Left hindlimb (tissue), 1 donor: ENCODE measurements at regions not wholly inside any gene's neighbourhood (a gene's known extent, or its start where the extent isn't known, plus 50 kb on each side); places are given as distances from the start of the nearest gene placed in this dataset.
"Not testable (repeated sequence)": the region's sequence is repeated elsewhere in the genome, so short reads cannot be mapped to it uniquely, and the experiment has no call there.

Source experiments
- DNase-seq: peaks from one replicate; pipeline ENCODE4 v3.0.0-alpha.2; 2018

DNA sequence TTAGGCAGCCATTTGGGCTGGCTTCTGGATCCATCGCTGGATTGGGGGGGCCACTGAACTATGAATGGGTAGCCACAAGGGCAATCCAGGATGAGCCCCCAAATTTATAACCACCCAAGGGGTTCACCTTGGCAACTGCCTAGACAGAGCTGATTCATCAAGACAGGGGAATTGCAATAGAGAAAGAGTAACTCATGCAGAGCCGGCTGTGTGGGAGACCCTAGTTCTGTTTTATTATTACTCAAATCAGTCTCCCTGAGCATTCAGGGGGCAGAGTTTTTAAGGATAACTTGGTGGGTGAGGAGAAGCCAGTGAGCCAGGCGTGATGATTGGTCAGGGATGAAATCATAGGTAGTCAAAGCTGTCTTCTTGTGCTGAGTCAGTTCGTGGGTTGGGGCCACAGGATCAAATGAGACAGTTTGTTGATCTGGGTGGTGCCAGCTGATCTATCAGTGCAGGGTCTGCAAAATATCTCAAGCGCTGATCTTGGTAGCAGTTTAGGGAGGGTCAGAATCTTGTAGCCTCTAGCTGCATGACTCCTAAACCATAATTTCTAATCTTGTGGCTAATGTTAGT, 57.9 kb downstream of the DNAJB9 start:
- DNase-seq: no peak

DNA sequence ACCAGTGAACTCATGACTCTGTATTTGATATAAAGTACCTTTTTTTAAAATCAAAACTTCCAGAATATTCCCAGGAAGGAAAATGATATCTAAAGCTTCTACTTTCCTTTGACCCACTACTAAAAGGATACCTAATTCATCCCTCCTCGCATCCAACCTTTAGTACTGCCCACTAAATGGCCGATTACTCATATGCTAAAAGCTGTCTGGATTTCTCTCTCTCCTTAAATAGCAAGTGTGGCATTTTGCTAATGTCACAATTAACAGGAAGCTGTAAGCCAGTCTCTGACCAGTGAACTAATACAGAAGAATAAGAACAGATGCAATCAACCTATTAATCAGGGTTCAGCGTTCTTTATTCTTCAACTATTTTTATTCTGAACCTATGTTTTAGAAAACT, 59.0 kb downstream of the DNAJB9 start:
- DNase-seq: no peak

DNA sequence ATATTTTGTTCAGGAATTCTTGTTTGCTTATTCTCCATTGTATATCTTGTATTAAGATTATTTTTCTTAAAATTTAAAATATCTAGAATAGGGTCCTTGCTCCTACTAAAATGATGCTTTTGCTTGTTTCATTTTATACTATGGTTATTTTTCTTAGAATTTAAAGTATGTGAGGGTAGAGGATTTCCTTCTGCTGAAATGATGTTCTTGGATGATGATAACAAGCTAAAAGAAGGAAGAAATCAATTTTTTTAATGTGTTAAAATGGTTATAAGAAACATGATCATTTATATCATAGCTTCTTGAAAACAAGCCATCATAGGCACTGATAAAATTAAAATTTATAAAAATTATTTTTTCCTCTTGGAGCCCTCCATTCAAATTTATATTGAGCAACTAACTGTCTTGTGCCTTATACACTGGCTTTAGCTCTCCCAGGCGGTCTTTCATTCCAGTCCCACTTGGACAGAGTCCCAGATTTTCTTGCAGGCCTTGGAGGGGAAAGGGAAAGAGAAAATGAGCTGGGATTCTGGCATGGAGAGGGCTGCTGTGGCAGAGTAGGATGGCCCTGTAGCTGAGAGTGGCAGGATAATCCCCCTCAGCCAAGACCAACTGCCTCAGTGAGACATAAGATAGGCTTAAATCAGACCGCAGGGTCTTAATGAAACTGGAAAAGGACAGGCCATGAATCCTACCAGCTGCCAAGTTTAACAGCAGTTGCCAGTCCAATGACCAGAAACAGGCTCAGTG, 60.2 kb downstream of the DNAJB9 start:
- peak; percentile 43 for DNase-seq

DNA sequence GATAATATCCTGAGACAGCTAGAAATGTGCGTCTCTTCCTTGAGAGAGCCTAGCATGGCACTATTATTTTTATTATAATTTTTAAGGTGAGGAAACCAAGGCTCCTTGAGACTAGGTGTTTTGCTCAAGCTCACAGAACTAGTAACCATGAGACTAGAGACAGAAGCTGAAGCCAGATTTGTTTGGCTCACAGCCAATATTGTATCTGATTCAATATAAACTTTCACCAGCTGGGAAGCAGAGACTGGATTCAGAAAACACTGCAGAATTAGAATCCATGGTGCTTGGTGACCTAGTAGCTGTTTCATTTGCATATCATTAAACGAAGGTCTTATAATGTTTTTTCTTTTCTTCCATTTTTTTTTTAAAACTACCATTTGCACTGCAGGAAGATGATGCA, 64.4 kb downstream of the DNAJB9 start:
- no peak for DNase-seq

DNA sequence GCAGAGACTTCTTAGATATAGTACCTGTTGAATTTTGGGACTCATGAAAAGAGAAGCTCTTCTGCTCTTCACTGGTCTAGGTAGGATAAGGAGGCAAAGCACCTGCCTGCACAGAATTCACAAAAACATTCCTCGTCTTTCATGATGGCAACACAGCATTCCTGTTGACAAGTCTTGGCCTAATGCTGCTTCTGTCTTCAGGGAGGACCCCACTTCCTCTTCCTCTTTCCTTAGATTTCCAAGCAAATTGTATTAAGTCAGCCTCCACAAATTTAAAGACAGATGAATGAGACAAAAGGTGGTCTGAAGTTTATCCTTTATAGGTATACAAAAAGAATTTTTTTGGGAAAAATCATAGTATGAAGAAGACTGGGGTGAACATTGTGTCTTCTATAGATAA, 64.9 kb downstream of the DNAJB9 start:
- no peak for DNase-seq

DNA sequence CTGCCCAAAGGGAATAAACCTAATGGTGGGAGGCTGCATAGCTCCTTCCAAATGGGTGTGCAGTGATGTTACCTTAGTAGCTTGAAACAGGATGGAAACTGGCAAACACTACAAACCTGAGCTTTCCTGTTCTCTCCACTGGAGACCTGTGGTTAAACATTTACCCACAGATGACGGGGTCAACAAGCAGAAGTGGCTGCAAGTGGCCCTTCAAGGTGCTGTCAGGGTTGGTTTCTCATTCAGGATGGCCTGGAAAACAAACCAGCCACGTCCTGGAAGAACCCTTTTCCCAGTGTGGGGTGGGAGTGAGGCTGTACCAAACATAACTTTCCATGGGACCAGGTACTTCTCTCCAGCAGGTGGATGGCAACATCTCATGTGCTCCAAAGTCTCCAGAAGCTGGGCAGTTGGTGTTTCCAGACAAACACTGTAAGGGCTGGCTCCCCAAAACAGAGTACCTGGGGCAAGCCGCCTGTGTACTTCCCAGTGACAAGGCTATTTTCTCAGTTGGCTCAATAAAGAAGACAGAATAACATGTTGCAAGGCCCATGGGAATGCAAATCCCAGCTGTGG, 67.5 kb downstream of the DNAJB9 start:
- DNase-seq: no peak

DNA sequence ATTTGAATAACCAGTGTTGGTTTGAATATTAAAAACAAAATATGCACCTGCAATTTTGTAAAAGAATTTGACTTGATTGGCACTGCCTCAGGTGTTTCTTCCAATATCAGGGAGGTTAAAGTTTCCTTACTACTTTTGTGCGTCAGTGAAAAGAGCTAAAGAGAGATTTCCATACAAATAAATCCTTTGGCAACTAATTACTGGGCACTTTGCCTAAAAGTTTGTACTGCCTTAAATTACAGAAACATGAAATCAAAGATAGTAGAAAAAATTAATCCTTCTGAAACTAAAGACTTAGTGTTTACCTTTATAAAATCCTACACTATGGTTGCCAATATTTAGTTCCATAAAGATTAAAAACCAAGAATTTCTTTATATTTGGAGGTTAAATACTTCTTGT, 72.5 kb downstream of the DNAJB9 start:
- no peak for DNase-seq

DNA sequence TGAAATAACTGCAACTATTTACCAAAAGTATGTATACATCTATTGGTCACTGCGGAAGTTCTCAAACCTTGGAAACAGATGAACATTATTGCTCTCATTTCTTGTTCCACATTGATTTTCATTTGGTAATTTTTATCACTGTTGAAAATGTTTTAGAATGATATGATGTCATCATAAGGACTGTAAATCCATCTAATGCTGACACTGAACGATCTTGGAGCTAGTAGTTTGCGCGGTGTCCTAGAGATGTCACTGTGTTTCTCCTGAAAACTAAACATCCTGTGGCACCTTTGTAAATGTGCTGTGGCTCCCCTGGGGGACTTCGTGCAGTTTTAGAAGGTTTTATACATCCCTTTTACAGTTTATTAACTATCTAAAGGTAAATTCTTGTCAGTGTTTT, 73.5 kb downstream of the DNAJB9 start:
- DNase-seq: no peak

DNA sequence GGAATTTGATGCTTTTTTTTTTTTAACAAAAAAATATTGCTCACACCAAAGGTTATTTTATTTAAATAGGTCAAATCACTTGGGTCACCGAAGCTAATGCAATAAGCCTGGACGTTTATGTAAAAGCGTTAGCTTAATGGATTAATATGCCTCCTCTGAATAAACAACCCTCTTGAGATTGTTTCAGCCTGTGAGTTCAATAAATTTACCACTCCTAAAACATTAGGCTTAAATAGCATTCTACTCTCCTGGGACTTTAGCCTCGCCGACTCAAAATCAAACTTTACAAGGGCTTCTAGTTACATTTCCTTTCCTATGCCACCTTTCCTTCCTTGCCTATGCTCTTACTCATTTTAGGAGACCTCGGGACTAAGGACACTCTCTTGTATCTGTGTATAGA, 79.3 kb downstream of the DNAJB9 start:
- no peak for DNase-seq

DNA sequence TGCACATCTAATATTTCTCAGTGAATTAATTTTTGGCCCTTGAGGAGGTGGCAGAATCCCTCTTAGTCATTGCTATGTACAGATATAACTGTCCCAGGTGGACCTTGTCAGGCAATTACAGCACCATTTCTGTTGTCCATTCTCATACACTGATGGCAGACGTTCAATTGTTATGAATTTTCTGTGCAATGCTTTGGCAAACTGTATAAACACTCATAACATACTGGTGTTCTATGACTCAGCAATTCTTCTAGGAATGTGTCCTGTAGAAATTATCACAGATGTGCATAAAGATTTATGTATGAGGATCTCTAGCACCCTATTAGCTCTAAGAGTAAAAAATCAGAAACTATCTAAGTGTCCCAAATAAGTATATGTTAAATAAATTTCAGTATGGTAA, 80.8 kb downstream of the DNAJB9 start:
- no peak for DNase-seq

DNA sequence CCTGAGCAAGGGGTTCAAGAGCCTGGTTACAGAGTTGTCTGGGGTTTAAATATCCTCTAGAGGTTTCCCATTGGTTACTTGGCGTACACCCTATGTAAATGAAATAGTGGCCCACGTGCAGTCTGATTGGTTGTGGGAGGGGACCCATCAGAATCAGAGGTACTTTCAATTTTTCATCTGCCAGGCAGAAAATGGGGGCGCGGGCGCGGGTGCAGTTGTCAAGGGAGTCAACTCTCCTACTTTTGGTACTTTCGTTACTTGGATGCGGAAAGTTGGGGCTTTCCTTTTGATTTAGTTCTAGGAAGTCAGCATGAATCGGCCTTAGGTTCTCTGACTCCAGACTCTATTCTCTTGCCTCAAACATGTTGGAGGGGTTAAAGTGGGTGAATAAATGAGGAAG, 83.2 kb downstream of the DNAJB9 start:
- no peak for DNase-seq

DNA sequence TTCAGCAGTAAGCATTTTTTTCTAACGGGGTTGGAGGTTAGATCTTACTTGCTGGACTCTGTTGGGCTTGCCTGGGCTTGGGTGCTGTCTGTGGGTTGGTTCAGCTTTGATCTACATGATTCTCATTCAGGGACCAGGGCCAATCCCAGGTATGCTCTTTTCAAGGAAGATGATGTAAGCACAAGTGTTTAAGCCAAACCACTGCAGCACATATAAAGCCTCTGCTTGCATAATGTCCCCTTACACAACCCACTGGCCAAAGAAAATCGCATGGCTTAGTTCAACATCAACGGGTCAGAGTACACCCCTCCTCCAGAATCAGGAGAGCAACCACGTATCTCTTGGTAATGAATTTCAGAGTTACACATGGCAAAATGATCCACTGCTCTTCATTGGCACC, 83.9 kb downstream of the DNAJB9 start:
- DNase-seq: no peak

DNA sequence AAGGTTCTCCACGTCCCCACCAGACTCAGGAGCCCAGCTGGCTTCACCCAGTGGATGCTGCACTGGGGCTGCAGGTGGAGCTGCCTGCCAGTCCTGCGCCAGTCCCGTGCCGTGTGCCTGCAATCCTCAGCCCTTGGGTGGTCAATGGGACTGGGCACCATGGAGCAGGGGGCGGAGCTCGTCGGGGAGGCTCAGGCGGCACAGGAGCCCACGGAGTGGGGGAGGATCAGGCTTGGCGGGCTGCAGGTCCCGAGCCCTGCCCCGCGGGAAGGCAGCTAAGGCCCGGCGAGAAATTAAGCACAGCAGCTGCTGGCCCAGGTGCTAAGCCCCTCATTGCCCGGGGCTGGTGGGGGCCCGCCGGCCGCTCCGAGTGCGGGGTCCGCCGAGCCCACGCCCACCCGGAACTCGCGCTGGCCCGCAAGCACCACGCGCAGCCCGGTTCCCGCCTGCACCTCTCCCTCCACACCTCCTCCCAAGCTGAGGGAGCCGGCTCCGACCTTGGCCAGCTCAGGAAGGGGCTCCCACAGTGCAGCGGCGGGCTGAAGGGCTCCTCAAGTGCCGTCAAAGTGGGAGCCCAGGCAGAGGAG, 87.6 kb downstream of the DNAJB9 start:
- not testable (repeated sequence) for DNase-seq

DNA sequence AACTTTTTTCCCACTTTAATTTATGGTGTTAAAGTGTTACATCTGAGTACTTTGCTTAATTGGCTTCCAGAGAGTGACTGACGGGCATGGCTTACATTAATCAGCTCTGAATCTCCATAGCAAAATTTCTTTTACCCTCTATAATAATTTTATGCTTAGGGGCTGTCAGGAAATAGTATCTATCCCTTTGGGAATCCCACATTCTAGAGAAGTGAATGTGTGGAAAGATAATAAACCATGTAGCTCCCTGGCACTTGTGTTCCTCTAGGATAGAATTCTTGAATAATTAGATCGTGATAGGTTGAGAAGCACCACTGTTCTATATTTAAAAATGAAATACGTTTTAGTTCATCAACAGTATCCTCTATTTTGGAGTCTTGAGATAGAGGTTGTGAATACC, 89.6 kb downstream of the DNAJB9 start:
- DNase-seq: no peak

DNA sequence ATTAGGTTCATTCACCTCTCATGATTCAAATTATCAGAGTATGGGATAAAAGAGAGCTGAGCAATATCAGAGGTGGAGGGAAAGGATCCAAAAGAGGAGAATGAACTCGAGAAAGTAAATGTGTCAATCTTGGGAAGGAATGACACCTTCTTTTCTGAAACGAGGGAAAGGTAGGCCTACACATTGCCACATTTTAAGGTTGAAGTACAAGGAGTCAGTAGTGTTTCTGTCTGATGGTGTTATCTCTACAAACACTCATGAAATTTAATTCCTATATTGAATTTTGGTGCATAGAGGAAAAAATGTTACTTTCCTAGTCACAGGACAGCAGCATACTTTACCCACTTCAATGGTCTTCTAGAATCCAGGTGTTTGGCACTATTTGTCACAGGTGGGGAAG, 90.2 kb downstream of the DNAJB9 start:
- DNase-seq: no peak

DNA sequence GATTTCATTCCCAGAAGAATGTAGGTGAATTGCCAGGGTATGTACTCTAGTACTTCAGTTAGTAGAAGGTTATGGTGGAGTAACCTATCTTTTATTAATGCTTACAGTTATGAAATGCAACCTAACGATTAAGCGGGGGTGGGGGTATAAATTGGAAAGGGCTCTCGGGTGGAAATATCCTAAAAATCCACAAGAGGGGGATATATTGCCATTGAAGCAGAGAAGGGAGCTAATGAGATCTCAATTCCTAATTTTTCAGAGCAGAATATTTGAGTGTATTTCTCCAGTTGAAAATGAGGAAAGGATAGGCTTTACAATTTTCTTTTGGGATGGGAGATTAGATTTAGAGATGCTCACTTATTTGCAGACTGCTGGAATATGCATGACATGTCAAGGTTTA, 90.8 kb downstream of the DNAJB9 start:
- DNase-seq: no peak

DNA sequence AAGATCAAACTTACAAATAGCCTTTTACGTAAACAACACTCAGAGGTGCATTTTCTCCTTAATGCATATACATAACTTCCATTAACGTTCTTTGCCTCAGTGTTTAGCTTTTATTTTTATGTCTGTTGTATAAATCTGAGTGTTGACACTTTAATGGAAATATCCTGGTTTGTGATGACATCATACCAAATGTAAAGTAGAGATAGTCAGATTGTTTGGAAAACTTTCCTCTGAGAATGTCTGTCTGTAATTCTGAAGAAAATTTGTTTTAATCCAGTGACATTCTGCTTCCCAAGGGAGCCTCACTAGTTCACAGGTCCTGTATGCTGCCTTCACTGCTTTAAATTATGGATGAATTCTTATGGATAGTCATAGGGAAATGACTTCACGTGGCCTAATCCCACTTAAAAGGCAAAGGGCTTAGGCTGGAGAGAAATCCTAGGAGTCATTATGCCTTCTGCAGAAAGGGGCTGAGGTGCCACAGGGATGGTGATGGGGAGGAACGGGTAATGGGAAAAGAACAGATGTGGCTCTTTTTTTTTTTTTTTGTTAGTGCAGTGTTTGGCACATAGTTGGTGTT, 93.2 kb downstream of the DNAJB9 start:
- DNase-seq: no peak

DNA sequence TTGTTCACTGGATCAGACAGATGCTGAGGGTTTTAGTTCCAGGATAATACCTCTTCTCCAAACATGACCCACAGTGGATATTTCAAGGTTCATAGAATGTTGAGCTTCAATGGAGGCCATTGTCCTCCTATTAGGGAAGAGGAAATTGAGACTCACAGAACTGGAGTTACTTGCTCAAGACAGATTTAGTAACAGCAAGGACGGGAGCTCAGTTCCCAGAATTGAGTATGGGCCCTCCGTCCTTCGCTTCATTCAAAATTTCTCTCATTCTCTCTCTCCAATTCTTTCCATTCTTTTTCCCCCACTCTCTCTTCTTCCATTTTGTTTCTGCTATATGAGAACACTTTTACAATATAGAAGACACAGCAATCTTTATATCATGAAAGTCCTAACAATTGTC, 94.0 kb downstream of the DNAJB9 start:
- DNase-seq: no peak

DNA sequence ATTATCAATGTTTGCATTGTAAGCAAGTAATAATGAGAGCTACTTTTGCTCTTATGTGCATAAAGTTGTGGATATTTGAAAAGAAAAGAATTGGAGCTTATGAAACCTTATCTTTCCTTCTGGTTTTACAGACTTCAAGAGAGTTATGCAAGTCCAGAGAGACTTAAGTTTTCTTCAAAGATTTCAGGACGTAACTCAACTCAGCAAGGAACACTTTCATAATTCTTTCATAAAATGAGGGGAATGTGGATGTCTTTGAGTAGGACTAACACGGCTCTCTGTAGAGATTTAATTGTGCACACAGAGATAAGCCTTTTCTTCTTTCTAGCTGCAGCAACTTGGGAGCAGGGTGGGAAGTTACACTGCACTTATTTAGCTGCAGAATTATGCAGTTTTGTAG, 97.5 kb downstream of the DNAJB9 start:
- DNase-seq: no peak

DNA sequence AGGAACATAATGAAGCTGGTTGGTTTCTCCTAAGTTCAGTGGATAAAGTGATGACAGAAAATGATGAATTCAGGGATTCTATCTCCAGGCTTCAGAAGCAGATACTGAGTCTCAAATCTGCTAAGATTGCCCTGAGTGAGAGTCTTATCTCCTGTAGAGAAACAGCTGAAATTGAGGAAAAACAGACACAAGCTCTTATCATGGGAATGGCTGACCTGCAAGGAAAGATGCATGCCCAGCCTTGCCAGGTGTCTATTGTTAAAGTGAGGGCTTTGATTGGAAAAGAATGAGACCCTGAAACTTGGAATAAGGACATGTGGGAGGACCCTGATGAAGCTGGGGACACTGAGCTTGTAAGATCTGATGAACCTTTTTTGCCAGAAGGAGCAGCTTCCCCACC, 100.3 kb downstream of the DNAJB9 start:
- DNase-seq: no peak

DNA sequence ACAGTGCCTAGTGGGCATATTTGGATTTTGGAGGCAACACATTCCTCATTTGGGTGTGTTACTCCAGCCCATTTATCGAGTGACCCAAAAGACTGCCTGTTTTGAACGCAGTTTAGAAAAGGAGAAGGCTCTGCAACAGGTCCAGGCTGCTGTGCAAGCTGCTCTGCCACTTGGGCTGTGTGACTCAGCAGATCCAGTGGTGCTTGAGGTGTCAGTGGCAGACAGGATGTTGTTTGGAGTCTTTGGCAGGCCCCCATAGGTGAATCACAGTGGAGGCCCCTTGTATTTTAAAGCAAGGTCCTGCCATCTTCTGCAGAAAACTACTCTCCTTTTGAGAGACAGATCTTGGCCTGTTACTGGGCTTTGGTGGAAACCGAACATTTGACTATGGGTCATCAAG, 104.0 kb downstream of the DNAJB9 start:
- DNase-seq: not testable (repeated sequence)

DNA sequence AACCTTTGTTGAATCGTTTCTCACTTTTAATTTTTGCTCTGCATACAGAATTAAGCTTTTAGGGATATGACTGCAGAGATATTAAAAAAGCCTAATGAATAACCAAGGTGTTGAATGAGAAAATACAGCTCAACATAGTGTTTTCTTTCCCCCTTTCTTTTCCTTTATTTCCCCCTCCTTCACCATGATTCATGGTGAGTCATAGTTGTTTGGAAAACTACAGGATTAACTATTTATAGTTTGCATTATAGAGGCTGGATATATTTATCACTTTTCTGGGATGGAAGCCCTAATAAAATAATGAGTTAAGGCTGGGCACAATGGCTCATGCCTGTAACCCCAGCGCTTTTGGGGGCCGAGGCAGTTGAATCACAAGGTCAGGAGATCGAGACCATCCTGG, 115.0 kb downstream of the DNAJB9 start:
- DNase-seq: no peak

DNA sequence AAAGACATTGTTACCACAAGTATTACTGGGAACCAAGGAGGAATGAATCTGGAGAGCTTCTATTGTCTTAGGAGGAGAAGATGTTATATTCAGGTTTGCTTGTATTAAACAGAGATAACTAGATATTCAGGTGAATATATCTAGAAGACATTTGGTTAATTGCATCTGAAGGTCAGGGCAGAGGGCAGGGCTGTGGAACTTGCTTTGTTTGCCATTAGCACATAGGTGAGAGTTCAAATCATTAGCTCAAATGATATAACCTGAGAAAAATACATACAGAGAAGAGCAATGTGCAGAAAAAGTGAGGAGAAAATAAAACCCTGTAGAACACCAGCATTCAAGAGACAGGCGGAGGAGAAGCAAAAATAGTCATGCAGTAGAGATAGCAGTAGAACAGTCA, 116.8 kb downstream of the DNAJB9 start:
- no peak for DNase-seq

DNA sequence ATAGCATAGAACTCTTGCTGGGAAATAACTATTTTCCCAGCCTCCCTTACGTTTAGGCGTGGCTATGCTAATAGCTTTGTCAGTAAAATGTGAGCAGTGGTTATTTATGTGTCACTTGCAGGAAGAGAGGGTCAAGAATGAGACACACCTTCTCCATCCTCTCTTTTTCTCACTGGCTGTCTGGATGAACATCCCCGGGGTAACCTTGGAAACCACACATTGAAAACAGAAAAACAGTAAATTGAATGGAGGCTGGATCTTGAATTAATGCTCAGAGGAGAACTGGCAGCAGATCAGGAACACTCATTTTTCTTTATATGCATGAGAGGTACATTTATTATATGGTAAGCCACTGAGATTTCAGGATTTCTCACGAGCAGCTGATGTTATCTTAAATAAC, 127.6 kb downstream of the DNAJB9 start:
- no peak for DNase-seq
